Fibroblast of lung (primary cell): ENCODE measurements at regions not wholly inside any gene's neighbourhood (a gene's known extent, or its start where the extent isn't known, plus 50 kb on each side); places are given as distances from the start of the nearest gene placed in this dataset.

ENCODE experiments used
- DNase-seq, 2 donors: peaks; one replicate each; pipeline versions ENCODE4 v3.0.0 to v3.0.0-alpha.2; 2010; ENCODE audit warnings: low read depth in 2 of 2
- H2AFZ ChIP-seq: 2 replicates; pipeline ENCODE4 v1.5.1; 2012; ENCODE audit warnings: low read length, control low read depth, inconsistent platforms
- H3K27ac ChIP-seq: 2 replicates; pipeline ENCODE4 v1.5.1; 2011; ENCODE audit warnings: low read length, control low read depth; ENCODE audit not compliant: insufficient read depth
- H3K27me3 ChIP-seq: 2 replicates; pipeline ENCODE4 v1.5.1; 2011; ENCODE audit warnings: mild to moderate bottlenecking, low read length; ENCODE audit not compliant: control insufficient read depth, insufficient read depth
- H3K36me3 ChIP-seq: 2 replicates; pipeline ENCODE4 v1.5.1; 2011; ENCODE audit warnings: low read length; ENCODE audit not compliant: control insufficient read depth, insufficient read depth
- H3K4me1 ChIP-seq: 2 replicates; pipeline ENCODE4 v1.5.1; 2011; ENCODE audit warnings: low read length; ENCODE audit not compliant: control insufficient read depth, insufficient read depth; ENCODE audit errors: extremely low read depth
- H3K4me2 ChIP-seq: 2 replicates; pipeline ENCODE4 v1.5.1; 2011; ENCODE audit warnings: low read length, control low read depth; ENCODE audit not compliant: insufficient read depth; ENCODE audit errors: extremely low read depth
- H3K4me3 ChIP-seq, 4 experiments: fragments of 200-600 bp in 1 of 4; sonication (generic) in 1 of 4; replicated peaks in 1 of 4; 2 replicates each; pipeline ENCODE4 v1.5.1; 2011 to 2016; ENCODE audit warnings: low read length in 4 of 4, low read depth in 3 of 4, mild to moderate bottlenecking in 3 of 4, control low read depth in 2 of 4, inconsistent platforms in 1 of 4, mixed read lengths in 1 of 4; ENCODE audit not compliant: insufficient read depth in 1 of 4; ENCODE audit errors: control extremely low read depth in 1 of 4
- H3K79me2 ChIP-seq: 2 replicates; pipeline ENCODE4 v1.5.1; 2012; ENCODE audit warnings: mild to moderate bottlenecking, low read length, inconsistent platforms; ENCODE audit not compliant: control insufficient read depth, insufficient read depth
- H3K9ac ChIP-seq: 2 replicates; pipeline ENCODE4 v1.5.1; 2011; ENCODE audit warnings: mild to moderate bottlenecking, low read length, control low read depth; ENCODE audit not compliant: insufficient read depth
- H3K9me3 ChIP-seq: 2 replicates; pipeline ENCODE4 v1.5.1; 2012; ENCODE audit warnings: low read depth, low read length; ENCODE audit not compliant: control insufficient read depth, insufficient read depth
- H4K20me1 ChIP-seq: 2 replicates; pipeline ENCODE4 v1.5.1; 2011; ENCODE audit warnings: low read length; ENCODE audit not compliant: control insufficient read depth, insufficient read depth; ENCODE audit errors: extremely low read depth
- CTCF ChIP-seq, 2 donors: IDR thresholded peaks in 1 of 2; conservative IDR thresholded peaks in 1 of 2; 1 replicate in 1 of 2; 2 replicates in 1 of 2; pipeline ENCODE4 v1.5.1; 2011 to 2012; ENCODE audit warnings: low read length in 2 of 2, control low read depth in 1 of 2, inconsistent platforms in 1 of 2, low read depth in 1 of 2, mild to moderate bottlenecking in 1 of 2
- EZH2 ChIP-seq: IDR thresholded peaks from 2 replicates; pipeline ENCODE4 v1.5.1; 2012; ENCODE audit warnings: low read length, control low read depth, mild to moderate bottlenecking; ENCODE audit errors: missing control alignments

GRCh38 chr3:168475704-168476103, 380.0 kb upstream of the GOLIM4 start:
- DNase-seq = peak in 1 of 2 donors; percentile 2
- no peaks in the 10 kb centered on the region for H3K27me3 ChIP-seq
- H2AFZ ChIP-seq = no peak overlapping the region
- H3K4me3 ChIP-seq = no peak overlapping the region
- H3K9ac ChIP-seq = no peak overlapping the region
- no peak overlapping the region for H3K27ac ChIP-seq
- H3K9me3 ChIP-seq = no peaks in the 10 kb centered on the region
- H3K4me1 ChIP-seq = no peaks in the 10 kb centered on the region
- H4K20me1 ChIP-seq = no peaks in the 10 kb centered on the region
- H3K4me2 ChIP-seq = no peak overlapping the region
- H3K36me3 ChIP-seq = no peaks in the 10 kb centered on the region
- TF ChIP-seq EZH2 = no peak
- no peak for TF ChIP-seq CTCF (conservative IDR thresholded peaks at IDR 0.05 in 1 of 2, IDR thresholded peaks at IDR 0.05 in 1 of 2; ENCODE audit: low read depth in 1 of 2, low read length in 2 of 2)
- no peaks in the 10 kb centered on the region for H3K79me2 ChIP-seq

GRCh38 chr3:168473334-168473890, 377.7 kb upstream of the GOLIM4 start:
- H3K4me1 ChIP-seq = no peaks in the 10 kb centered on the region
- no peak overlapping the region for H2AFZ ChIP-seq
- H3K9me3 ChIP-seq = no peaks in the 10 kb centered on the region
- no peak for TF ChIP-seq EZH2
- no peak for TF ChIP-seq CTCF (conservative IDR thresholded peaks at IDR 0.05 in 1 of 2, IDR thresholded peaks at IDR 0.05 in 1 of 2; ENCODE audit: low read depth in 1 of 2, low read length in 2 of 2)
- H4K20me1 ChIP-seq = no peaks in the 10 kb centered on the region
- no peak overlapping the region for H3K27ac ChIP-seq
- no peak overlapping the region for H3K4me2 ChIP-seq
- no peak overlapping the region for H3K9ac ChIP-seq
- DNase-seq = no peak
- no peaks in the 10 kb centered on the region for H3K36me3 ChIP-seq
- no peaks in the 10 kb centered on the region for H3K27me3 ChIP-seq
- H3K4me3 ChIP-seq = no peak overlapping the region
- H3K79me2 ChIP-seq = no peaks in the 10 kb centered on the region

DNA sequence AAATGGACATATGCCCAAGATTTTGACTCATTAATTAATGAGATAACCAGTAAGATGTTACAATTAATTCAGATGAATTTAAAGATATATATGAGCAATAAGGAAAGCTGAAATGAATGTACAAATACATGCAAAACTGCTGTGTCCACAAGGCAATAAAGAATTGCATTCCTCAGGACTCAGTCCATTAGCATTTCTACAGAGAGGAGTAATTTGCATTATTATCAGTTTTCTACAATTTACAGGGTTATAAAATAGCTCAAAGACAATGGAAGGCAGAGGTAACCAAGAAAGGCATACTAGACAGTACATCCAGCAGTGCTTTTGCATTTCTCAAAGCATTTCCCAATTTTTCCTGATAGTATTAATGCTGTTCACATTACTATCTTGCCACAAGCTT, 377.1 kb upstream of the GOLIM4 start:
- Histone ChIP-seq H3K4me1 (no peaks in the 10 kb centered on the region), H3K36me3 (no peaks in the 10 kb centered on the region), H3K4me2 (no peak overlapping the region), H3K9me3 (no peaks in the 10 kb centered on the region), H2AFZ (no peak overlapping the region), H3K27ac (no peak overlapping the region), H3K79me2 (no peaks in the 10 kb centered on the region), H3K4me3 (no peak overlapping the region), H3K9ac (no peak overlapping the region), H4K20me1 (no peaks in the 10 kb centered on the region), H3K27me3 (no peaks in the 10 kb centered on the region)
- TF ChIP-seq EZH2 (no peak), CTCF (conservative IDR thresholded peaks at IDR 0.05 in 1 of 2, IDR thresholded peaks at IDR 0.05 in 1 of 2; ENCODE audit: low read depth in 1 of 2, low read length in 2 of 2) (no peak)
- DNase-seq = no peak
